GM18858 (cell line): ENCODE measurements at regions not wholly inside any gene's neighbourhood (a gene's known extent, or its start where the extent isn't known, plus 50 kb on each side); places are given as distances from the start of the nearest gene placed in this dataset.

Experiments used
- ATAC-seq: cut with Tn5 transposase; IDR thresholded peaks from one replicate; pipeline ENCODE4 v1.9.1; 2021; ENCODE audit not compliant: unreplicated experiment

DNA sequence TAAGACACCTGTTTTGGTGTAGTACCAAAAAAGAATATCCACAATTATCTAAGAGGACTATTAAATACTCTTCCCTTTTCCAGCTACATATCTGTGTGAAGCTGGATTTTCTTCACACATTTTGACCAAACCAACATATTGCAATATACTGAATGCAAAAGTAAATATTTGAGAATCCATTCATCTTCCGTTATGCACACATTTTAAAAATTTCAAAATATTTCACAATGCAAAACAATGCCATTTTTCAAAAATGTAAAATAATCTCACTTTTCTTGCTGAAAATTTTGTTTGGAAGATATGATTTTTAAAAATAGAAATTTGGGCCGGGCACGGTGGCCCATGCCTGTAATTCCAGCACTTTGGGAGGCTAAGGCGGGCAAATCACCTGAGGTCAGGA, 133.9 kb upstream of the FUT8 start:
- ATAC-seq = no peak

DNA sequence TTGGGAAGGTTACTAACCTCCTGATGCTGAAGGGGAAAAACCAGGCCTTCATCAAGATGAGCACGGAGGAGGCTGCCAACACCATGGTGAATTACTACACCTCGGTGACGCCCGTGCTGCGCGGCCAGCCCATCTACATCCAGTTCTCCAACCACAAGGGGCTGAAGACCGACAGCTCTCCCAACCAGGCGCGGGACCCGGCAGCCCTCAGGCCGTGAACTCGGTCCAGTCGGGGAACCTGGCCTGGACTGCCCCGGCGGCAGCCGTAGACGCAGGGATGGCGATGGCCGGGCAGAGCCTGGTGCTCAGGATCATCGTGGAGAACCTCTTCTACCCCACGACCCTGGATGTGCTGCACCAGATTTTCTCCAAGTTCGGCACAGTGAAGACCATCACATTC, 133.0 kb upstream of the FUT8 start:
- no peak for ATAC-seq

DNA sequence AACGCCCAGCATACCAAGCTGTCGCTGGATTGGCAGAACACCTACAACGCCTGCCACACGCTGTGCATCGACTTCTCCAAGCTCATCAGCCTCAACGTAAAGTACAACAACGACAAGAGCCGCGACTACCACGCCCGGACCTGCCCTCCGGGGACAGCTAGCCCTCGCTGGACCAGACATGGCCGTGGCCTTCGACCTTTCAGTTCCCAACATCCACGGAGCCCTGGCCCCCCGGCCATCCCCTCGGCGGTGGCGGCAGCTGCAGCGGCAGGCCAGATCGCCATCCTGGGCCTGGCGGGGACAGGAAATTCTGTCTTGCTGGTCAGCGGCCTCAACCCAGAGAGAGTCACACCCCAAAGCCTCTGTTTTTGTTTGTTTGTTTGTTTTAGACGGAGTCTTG, 132.6 kb upstream of the FUT8 start:
- no peak for ATAC-seq

DNA sequence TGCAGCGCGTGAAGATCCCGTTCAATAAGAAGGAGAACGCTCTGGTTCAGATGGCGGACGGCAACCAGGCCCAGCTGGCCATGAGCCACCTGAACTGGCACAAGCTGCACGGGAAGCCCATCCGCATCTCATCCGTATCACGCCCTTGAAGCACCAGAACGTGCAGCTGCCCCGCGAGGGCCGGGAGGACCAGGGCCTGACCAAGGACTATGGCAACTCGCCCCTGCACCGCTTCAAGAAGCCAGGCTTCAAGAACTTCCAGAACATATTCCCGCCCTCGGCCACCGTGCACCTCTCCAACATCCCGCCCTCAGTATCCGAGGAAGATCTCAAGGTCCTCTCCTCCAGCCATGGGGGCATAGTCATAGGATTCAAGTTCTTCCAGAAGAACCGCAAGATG, 131.9 kb upstream of the FUT8 start:
- ATAC-seq = no peak

DNA sequence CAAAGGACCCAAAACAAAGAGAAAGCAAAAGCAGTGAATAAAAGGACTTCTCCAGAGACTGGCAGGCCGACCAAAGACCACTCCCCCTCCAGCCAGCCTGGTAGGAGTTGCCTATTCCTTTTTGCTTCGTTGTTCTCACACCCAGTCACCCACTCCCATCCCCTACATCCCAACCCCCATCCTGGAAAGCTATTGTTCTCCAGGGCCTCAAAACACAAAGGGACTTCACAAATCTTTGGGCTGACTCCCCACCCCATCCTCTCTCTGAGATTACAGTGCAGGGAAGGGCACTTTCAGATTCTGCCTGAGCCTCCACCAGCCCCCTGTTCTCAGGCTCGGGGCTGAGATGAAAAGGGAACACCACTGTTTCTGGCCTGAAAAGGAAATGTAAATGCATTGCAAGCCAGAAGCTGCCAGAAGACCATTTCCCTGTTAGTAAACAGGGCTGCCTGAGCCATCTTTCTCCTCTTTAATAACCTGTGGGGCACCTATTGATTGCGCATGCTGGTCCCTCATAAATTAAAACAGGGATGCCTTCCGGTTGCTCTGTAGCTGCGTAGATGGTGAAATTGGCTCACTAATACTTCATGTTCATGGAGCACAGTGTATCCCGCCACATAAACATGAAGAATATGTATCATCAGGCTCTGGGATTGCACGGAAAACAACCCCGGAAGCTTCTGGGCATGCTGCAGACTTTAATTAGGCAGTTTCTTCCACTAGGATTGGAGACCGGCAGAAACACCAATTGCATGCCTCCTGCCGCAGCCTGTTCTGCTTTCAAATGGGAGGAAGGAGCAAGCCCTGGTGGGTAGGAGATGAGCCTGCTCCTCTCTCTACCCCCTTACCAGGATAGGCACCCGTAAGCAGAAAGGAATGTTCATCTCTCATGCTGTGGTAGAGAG, 130.3 kb upstream of the FUT8 start:
- ATAC-seq = no peak

DNA sequence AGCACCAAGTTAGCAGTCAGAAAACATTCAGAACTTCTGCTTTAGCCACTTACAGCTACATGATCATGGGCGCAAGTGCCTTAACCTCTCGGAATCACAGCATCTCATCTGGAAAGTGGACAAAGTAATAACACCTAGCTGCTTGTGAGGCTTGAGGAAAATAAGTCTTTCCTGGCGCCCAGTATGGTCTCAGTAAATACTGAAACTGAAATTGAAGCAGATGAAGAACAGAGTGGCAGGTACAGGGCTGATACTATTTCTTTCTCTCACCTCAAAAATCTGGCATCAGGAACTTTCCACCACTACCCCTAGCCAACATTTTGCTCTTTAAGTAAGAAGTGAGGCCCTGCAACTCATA, 129.7 kb upstream of the FUT8 start:
- ATAC-seq = no peak

DNA sequence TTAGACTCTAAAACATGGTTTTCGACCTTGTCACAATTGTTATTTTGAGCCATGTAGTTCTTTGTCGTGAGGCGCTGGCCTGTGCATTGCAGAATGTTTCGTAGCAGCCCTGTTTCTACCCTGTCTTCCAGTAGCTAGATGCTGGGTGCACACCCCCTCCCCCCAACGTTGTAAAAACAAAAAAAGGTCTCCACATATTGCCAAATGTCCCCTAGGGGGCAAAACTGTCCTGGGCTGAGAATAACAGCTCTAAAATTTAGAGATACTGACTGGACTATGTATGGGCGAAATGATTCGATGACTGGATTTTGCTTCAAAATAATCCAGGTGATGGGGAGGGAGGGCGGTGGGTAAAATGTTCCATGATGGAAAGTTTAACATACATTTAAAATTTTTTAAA, 126.1 kb upstream of the FUT8 start:
- ATAC-seq = no peak

DNA sequence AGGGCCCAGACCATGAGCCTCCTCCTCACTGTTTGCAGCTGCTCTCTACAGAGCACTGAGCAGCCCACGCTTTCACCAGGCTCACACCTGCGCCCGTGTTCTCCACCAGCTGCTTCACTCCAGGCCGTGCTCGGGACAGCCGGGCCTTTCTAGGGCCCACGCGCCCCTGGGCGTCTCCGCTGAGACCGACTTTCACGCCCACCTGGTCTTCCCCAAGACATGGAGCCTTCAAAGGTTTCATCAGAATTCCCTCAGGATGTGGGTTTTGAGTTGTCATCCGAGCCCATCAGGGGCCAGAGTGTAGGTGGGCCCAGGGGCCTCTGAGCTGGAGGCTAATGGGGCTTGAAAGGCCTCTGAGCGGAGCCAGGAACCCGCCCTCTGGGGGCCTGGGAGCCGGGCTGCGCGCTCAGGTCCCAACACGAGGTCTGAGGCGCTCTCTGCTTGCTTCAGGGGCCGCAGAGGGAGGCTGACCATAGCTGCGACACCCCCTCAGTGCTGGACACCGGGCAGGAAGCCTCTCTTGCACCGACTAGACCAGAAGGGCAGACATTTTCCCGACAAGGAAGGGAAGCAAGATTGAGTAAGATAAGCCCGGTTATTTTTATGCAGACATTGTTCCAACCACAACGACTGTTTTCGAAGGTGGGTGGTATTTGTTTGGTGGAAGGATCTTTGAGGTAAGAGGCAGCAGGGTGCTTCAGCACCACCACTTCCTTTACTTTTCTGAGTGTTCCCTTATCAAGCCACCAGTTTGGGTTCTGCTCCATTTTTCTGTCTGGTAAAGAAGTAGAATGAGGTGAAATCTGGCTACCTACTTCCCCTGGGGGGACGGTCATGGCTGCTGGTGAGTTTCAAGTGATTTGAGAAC, 125.0 kb upstream of the FUT8 start:
- peak; percentile 51 for ATAC-seq

DNA sequence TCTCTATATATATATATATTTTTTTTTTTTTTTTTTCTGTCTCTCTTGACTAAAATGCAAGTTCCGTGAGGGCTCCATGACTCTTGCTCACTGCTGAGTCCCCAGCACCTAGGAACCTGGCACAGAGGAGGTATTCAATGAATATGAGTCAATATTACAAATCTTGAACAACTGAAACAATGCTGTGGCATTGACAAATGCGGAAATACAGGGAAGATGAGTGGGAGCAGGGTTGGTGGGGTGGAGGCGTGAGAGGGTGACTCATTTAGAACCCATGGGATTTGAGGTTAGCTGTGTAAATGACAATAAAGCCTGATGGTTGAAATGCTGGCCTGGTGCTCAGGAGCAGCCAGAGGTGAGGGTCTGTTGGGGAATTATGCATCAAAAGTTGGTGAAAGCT, 121.7 kb upstream of the FUT8 start:
- ATAC-seq = no peak

DNA sequence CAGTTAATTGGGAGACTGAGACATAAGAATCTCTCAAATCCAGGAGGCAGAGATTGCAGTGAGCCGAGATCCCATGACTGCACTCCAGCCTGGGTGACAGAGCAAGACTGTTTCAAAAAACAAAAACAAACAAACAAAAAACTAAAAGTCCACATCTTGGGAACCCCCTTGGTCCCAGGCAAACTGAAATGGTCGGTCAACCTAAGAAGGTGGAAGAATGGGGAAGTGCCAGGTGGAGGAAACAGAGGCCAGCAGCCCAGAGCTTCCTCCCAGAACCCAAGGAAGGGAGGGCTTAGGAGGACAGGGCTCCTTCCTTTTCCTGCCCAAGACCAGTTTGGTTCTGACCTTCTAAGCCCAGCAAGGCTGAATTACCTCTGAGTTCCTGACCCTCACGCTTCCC, 121.0 kb upstream of the FUT8 start:
- no peak for ATAC-seq

DNA sequence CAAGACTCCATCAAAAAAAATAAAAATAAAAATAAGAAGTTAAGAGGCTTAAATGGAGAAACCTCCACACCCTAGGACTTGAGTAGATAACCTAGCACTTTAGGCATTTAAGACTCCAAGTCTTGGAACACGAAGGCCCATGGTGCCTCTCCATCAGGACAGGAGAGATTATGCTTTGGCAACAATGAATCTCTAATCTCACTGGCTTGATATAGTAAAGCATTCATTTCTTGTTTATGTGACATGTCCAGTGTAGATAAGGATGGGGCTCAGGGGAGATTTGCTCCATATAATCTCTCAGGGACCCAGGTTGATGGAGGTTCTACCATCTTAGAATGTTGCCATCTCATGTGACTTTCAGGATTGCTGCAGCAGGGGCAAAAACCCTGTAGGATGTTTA, 117.7 kb upstream of the FUT8 start:
- no peak for ATAC-seq

DNA sequence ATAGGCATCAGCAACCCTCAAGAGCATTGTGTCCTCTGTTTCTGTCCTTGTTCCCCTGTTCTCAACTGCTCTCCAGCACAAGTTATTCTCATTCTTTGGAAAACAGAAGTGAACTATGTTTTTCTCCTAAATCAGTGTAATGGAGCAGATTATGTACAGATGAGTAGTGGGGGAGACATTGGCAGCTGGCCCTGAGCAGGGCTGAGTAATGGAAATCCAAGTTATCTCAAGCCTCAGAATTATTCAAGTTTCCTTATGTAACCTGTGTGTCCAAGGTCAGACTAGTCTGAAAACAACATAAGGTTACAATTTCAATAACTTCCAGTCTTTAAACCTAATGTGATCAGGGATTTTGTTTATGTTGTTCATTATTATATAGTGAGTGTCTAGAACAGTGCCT, 116.1 kb upstream of the FUT8 start:
- ATAC-seq = no peak

DNA sequence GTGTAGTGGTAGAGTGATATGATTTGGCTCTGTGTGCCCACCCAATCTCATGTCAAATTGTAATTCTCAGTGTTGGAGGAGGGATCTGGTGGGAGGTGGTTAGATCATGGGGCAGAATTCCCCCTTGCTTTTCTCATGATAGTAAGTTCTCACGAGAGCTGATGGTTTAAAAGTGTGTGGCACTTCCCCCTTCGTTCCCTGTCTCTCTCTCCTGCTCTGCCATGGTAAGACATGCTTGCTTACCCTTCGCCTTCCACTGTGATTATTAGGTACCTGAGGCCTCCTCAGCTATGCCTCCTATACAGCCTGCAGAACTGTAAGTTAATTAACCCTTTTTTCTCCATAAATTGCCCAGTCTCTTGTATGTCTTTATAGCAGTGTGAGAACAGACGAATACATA, 115.7 kb upstream of the FUT8 start:
- ATAC-seq = no peak

DNA sequence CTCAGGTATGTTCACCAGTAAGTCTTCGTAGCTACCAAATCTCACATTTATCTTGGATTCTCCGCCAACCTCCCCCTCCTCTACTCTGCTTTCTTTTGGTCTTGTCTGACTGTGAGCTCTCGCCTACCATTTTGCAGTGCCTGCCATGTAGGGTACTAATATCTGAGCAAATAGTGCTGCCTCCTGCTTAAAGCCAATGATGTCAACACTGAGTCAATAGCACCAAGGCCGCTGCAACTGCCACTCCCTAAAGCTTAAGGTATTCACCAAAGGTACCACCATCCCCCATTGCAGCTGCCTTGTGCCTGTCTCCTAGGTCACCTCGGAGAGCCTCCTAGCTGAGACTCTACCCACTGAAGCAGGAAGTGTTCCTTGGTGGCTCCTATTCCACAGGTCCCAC, 114.8 kb upstream of the FUT8 start:
- no peak for ATAC-seq

DNA sequence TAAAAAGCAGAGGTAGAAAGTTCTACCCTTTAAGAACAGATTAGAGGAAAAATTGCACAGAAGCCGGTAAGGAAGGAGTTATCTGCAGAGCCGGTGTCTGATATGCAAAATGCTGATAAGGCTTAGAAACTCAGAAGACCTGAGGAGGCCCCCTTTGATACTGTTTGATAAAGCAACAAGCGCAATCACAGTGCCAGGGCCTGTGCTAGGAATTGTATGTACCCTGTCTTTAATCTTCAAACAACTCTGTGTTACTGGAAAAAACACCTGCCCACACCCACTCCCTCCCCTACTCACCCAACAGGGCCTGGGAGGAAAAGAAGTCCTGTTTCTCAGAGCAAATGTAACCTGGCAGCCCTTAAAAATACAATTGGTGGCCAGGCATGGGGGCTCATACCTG, 112.7 kb upstream of the FUT8 start:
- ATAC-seq = no peak

DNA sequence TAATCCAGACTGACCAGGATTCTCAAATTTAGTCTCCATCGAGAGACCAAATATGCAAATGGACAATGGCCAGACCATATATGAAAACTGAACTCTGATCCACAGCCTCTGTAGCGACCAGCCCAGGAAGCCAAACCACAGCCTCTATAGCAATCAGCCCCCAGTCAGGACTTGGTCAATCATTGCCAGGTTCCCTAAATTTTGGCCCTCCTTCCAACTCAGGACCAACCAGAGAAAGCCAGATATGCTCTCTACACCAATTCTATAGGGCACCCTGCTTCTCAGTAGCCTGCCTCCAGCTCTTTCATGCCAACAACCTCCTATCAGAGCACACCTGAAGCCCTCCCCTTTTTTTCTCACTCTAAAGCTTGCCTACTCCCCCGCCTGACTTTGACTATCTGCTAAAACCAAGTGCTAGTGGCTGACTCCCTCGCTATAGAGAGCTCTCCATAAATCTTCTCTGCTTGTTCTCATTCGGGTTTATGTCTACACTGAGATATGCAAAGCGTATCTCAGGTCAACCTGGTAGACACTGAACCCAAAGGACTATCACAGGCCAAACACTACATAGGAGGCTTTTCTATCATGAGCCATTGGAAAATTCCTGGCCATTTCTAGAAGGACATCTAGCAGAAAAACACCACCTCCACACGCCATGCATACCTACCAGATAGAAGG, 110.5 kb upstream of the FUT8 start:
- ATAC-seq = peak; percentile 44

DNA sequence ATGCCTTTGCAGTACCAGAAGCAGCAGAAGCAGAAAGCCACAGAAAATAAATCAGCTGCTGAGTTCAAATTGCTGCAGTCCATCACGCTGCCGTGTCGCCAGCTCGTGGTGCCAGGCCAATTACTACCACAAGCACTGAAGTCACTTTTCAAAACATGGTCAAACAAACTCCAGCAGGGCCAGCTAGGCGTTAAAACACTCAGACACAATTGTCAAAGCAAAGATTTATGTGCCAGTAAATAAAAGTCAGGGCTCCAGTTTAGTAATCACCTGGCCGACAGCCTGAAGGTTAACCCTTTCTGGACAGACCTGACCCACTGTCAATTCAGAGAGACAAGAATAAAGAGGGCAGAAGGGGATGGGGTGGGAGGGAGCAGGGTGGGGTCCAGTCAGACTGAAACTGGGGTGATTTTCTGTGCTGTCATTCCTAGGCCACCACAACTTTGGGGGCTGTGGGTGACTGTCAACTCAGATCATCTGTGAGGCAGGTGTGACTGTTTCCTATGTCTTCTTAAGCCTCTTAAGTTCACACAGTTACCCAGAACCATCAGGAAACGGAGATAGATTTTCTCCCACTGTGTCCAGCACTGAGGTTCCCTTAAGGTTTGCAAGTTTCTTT, 109.8 kb upstream of the FUT8 start:
- peak; percentile 42 for ATAC-seq

DNA sequence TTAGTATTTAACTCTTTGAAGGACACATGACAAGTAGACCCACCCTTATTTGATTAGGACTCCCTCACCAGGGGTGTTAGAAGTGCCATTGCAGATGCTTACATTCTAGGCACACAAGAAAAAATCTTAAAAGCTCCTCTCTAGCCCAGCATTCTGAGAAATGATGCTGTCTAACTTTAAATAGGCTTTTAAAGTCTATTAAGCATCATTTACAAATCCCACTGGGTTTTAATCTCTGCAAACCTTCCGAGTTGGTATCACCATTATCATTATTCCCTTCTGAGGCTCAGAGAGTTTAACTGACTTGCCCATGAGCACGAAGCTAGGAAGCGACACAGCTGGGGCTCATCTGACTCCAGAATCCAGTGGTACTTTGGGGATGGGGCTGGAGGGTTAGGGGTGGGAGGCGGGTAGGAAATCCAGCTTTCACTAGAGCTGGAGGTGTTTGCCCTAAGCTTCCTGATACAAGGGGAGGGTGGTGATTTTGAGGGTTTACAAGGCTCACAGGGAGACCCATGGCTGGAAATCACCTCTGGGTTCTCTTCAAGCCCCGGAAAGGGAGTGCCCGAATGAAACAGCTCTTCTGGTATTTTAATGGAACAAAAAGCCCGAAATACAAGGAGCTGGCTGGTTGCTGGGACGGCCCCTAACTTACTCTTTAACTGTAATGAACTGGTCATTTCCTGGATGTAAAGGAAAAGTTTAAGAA, 109.2 kb upstream of the FUT8 start:
- ATAC-seq = no peak

DNA sequence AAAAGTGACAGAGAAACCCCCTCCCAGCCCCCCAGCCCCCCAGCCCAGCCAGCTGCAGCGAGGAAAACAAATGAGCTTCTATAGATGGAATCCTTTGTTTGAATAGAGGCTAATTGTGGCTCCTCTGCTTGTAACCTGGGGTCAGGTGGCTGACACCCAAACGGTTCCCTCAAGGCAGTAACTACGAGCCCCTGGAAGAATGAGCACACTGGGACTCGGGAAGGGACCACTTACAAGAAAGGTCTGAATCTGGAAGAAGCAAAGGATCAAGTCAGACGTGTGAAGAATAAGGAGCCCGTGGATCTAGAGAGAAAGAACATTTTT, 108.7 kb upstream of the FUT8 start:
- no peak for ATAC-seq

DNA sequence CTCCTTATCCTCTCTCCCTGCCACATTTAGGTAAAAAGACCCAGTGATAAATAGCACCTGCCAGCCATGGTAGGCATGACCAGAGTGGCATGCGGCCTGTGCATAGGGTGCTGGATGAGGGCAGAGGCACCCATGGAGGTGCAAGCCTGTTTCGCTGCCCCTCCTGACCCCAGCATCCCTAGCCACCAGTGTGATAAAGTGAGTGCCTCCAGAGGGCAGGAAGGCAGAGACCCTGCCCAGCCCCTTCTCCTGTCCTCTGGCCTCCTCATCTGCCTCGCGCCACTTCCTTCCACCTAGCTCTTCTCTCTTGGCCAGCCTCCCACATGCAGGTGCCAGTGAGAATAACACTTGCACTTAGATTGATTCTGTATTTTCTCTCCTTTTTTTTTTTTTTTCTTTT, 108.3 kb upstream of the FUT8 start:
- no peak for ATAC-seq

DNA sequence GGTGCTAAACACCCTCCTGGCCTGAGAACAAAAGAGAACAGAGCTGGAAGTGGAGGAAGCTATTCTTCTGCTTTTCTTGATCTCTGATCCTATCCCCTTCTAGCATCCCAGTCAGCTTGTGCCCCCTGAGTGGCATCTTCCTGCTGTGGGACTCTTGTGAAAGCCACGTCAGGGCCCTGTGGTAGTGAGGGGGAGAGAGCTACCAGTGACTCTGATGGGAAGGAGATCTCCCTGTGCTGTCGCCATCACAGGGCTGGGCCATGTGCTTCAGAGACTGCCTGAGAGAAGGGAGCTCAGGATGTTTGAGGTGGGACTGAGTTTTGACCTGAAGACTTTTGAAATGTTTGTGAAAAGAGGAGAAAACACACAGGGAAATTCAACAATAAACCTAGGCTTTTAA, 107.6 kb upstream of the FUT8 start:
- no peak for ATAC-seq
